CD4-positive, alpha-beta T cell treated with Interleukin-6 at 100 ng/mL for 8 hours (primary cell): ENCODE measurements at regions not wholly inside any gene's neighbourhood (a gene's known extent, or its start where the extent isn't known, plus 50 kb on each side); places are given as distances from the start of the nearest gene placed in this dataset.

Source experiments
- DNase-seq: peaks from one replicate; pipeline ENCODE4 v3.0.0-alpha.2; 2020; ENCODE audit warnings: mixed read lengths, low spot score

DNA sequence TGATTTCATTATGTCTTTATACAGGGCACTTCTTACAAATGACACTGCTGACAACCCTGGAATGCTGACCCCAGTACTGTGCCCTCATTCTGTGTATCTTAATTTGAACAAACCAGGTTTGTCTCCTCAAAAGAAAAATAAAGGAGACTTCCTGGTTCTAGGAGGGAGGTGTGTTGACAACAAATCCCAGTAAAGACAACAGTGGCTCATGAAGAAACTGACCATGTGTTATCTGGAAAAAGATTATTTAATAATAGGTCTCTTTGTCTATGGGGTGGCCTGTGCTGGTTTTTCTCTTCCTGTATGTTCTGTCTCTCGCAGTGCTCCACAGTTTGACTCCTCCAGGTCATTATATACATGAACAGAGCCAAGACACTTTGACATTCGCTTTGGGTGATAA is 454.6 kb downstream of the LMO4 start:
- DNase-seq: no peak

- no peak for DNase-seq
These were observed 456.7 kb downstream of the LMO4 start for GRCh38 chr1:87785386-87785785.

DNA sequence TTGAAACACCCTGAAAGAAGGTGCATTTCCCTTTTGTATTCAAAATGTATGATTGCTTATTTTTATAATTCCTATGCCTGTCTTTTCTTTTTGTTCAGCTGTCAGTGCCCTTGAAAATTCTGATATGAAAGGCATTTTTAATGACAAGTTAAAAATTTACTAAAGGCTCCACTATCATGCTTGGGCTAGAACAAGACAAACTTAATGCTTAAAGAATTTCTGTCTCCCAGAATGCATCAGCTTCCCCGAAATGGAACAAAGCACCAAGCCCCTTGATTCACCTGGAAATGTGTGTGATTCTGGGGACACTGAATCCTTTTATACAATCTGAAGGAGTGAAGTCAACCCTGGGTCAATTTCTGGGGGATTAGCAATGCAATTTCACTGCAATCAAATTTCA is 457.5 kb downstream of the LMO4 start:
- no peak for DNase-seq

- no peak for DNase-seq
These were observed 458.3 kb downstream of the LMO4 start for GRCh38 chr1:87786861-87787545.

DNA sequence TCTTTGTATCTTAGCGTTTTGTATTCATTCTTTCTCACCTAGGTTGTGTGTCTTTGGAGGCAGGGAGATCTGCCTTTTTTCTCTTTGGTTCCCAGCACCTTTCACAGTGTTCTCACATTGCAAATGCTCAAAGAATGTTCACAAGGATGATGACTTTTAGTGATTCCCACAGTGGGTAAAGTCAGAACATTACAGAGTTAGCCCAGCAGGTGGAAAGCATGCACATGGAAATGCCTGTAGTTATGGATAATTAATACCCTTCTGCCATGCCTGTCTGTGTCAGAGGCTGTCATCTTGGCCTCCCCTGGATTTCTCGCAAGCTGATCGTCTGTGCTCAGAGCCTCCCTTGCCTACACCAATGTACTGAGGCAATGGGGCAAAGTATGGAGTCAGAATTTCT is 458.9 kb downstream of the LMO4 start:
- DNase-seq: no peak

DNA sequence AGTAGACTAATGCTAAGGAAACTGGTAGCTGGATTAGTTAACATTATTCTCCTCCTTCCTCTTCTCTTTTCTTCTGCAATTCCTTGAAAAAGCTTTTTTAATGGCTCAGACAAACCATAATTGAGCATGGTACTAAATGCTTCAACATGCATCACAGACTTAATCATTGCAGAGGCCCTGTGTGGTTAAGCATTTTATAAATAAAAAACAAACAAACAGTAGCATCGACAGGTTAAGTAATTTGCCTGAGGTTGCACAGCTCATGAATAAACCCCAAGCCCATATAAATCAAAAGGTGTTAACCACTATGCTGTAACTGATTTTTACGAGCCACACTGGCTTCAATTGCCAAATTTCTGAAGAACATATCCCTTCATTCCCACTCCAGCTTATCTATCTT is 462.1 kb downstream of the LMO4 start:
- DNase-seq: no peak

DNA sequence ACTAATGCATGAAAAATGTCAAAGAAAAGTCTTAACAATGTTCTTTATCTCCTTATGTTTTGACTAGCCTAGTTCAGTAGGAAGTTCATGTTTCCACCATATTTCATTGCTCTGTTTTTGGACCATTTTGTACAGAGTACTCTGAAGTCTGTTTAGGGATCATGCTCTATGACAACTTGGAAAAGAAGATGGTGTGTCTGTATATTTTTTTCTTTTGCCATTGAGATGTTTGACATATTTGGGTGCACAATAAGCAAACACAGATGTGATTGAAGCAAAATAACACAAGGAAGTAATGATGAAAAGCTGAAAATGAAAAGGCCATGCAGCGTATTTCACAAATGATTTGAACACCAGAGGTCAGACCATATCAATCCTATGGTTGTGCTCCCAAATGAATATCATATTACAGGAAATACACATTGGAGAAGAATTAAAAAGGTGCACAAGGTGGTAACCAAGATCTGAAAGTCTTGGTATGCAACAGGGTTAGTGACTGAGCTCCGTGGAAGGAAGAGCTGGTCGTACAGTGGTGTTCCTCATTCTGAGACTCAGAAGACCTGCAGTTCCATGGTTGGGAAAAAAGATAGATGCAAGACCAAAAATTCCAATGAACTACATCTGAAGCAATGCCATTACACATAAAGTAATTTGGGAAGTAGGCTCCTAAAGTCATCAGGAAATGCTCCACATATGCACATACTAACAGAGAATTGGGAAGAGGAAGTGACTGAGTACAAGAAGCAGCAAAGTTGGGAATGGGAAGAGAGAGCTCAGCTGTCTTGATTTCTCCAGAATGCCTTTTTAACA is 463.5 kb downstream of the LMO4 start:
- DNase-seq: no peak

- no peak for DNase-seq
These were observed 466.3 kb downstream of the LMO4 start for GRCh38 chr1:87794788-87795614.

- DNase-seq: no peak
These were observed 467.1 kb downstream of the LMO4 start for GRCh38 chr1:87795615-87796337.

- no peak for DNase-seq
These were observed 467.8 kb downstream of the LMO4 start for GRCh38 chr1:87796471-87796901.

DNA sequence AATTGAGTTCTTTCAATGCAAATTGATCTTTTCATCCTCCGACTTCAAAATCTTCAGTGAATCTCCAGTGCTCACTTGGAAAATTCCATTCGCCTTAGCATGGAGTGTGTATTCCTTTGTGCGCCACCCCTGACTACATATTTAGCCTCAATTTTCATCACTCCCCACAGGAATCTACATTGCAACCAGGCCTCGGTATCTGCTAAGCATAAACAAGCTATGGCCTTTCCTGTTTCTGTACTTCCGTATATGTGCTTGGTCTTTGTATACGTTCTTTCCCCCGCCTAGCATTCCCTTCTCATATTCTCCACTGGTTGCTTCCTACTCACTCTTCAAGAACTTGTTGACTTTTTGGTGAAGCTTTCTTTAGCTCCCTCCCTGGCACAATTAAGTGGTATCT is 470.8 kb downstream of the LMO4 start:
- no peak for DNase-seq

DNA sequence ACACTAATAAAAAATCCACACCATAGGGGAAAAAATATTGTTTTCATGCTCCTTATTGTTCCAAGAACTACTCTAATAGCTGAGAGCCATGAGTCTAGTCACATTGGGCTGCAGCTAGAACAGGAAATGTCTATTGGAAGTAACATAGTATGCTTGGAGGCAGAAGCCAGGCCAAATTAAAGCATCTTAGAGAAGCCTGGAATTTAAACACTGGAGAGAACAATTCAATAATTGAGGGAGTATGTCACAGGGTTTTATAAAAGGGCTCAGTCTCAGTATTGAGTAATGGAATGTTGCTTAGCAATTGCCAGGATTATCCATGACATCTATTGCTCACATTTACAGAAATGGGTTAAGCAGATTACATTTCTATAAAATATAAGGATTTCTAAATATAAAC is 471.3 kb downstream of the LMO4 start:
- no peak for DNase-seq

DNA sequence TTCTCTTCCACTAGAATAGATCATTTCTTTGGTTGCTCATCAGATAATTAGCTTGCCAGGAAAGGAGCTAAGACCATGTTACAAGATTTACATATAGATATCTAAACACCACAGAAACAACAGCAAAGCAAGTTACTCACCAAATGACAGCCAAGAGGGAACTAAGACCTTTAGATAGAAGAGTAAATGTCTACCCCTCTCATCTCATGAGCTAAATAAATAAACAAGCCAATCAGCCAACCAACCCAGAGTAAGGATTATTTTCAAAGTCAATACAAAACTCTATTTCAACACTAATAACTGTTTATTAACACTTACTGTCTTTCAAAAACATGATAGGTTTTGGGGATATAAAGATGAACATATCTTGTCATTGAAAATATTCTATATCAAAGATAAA is 474.7 kb downstream of the LMO4 start:
- no peak for DNase-seq

DNA sequence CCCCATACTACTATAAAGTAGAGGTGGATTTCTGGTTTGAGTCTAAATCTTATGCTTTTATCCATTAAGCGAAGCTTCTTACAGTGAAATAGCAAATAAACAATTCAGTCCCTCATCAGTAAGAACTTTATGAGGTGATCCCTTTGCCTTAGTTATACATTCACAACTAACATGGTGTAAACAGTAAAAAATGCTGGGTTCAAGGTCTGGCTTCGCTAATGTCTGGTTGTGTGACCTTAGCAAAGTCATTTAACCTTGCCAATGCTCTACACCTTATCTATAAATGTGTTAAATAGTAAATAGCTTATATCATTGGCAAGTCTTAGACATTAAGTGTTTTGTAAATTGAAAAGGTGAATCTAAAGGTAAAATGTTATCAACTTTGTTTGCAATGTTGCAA is 475.4 kb downstream of the LMO4 start:
- no peak for DNase-seq

- DNase-seq: no peak
These were observed 477.1 kb downstream of the LMO4 start for GRCh38 chr1:87805666-87806378.

DNA sequence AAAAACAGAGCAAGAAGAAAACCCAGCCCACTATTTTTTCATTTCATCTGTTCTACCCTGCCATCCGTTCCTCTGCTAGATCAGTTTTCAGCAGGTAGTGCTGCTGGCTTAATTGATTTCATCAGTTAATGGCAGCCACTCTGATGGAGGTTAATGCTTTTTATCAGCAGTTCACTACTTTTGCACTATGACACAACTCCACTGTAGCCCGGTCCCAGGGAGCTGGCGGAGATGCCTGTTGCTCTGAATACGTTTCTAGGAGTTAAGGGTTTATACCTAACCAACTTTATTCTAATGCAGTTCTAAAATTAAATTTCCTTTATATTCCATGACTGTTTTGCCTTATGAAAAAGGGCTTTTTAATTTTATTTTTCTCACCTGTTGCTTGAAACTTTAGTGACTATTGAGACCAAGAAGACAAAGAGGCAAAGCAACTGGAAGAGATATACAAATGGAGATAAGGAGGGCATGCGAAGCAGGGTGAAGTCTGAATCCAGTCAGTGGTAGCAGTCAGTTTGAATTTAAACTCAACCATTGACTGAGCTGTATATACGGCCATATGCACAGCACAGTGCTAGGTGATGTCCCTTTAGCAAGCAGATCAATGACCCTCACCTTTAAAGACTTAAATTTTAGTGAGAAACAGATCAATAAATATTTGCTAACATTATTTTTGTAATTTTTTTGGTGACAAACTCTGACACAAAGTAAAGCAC is 477.9 kb downstream of the LMO4 start:
- no peak for DNase-seq

DNA sequence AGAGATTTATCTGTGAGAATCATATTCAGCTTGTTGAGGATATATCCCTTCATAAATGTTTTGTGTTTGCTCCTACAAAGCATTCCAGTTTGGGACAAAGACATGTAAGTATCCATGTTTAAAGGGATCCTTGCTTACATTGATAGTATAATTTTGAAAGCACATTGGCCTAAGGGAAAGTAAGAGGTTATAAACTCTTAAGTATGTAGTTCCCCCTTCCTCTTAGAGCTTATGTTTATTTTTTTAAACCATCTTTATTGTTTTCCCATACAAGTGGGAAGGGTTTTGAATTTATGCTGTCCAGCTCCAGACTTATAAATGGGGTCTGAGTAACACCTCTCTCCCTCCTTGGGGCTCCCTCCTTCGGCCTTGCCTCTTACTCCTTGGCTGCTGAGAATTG is 481.5 kb downstream of the LMO4 start:
- no peak for DNase-seq

GRCh38 chr1:87812871-87813577 is 484.3 kb downstream of the LMO4 start:
- DNase-seq: no peak

DNA sequence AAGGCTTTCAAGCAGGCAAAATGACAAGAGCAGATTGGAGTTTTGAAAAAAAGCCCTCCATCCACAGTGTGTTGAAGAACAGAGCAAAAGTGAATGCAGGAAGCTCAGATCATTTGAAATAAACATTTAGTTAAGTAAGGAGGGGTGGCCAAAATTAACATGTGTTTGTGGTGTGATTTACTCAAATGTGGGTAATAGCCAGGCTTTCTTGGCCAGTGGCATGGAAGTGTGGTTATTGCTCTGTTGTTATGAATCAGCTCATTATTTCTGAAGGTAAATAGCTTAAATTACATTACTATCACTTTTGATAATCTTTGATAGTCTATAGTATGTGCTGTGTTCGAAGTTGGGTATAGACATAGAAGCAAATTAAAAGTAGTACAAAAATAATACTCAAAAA is 485.9 kb downstream of the LMO4 start:
- DNase-seq: no peak

DNA sequence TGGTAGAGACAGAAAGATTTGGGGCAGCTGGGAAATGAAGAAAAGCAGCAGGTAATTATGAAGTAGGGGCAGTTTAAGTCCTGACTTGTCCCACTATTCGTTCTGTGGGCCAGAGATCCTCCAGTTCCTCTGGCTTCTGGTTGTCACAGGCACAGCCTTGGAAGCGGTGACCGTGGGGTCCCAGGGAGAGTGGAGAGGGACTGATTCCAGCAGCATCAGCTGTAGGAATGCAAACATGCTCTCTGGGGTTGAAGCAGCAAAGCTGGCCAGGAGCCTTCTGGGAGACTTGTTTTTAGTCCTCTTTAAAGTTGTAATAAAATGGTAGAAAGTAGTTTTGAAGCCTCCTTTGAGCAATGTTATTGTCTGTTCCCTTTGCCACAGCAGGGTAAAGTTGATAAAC is 488.0 kb downstream of the LMO4 start:
- DNase-seq: no peak
